ENCODE measurements at regions not wholly inside any gene's neighbourhood (a gene's known extent, or its start where the extent isn't known, plus 50 kb on each side); places are given as distances from the start of the nearest gene placed in this dataset.
"Not testable (repeated sequence)": the region's sequence is repeated elsewhere in the genome, so short reads cannot be mapped to it uniquely, and the experiment has no call there.

- no peak overlapping the region for H3K4me3 ChIP-seq
- no peak for DNase-seq (ENCODE audit: low spot score)
- H3K4me1 ChIP-seq (replicated peaks), result no peaks in the 10 kb centered on the region
- TF ChIP-seq POLR2A (IDR thresholded peaks at IDR 0.05) (no peak), CTCF (IDR thresholded peaks at IDR 0.05) (no peak), POLR2AphosphoS5 (IDR thresholded peaks at IDR 0.05) (peak; percentile 28)
- H3K27me3 ChIP-seq (replicated peaks; ENCODE audit: insufficient read depth), result no peaks in the 10 kb centered on the region
- no peaks in the 10 kb centered on the region for H3K36me3 ChIP-seq
- no peaks in the 10 kb centered on the region for H3K9me3 ChIP-seq
- intact Hi-C loops (cut with DNase I), result no loop called here
- no peak overlapping the region for H3K27ac ChIP-seq
- 83% methylated on average over 3 of the region's 3 CpGs for WGBS
These were observed 226.3 kb downstream of the DLEU7 start for GRCh38 chr13:50617134-50617721.

DNA sequence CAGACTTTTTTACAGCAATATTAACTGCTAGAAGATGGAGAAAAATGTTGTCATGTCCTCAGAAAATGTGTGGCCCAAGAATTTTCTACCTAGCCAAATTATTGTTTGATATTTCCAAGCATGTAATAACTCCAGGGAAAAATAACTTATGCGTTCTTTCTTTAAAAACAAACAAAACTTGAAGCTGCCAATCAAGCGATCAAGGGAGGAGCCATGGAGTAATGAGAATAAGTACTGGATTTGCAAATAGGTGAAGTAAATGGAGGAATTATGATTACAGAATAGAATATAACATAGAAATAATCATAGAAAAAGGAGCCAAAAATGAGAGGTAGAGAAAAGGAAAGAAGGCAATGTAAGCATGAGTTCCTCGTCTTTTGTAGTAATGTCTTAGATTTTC lies 225.3 kb downstream of the DLEU7 start:
- Histone ChIP-seq H3K36me3 (no peaks in the 10 kb centered on the region), H3K4me1 (replicated peaks) (no peaks in the 10 kb centered on the region), H3K9me3 (no peaks in the 10 kb centered on the region), H3K27ac (no peak overlapping the region), H3K27me3 (replicated peaks; ENCODE audit: insufficient read depth) (no peaks in the 10 kb centered on the region), H3K4me3 (no peak overlapping the region)
- TF ChIP-seq CTCF (IDR thresholded peaks at IDR 0.05) (no peak), POLR2A (IDR thresholded peaks at IDR 0.05) (no peak), POLR2AphosphoS5 (IDR thresholded peaks at IDR 0.05) (no peak)
- intact Hi-C loops (cut with DNase I), result no loop called here
- DNase-seq (ENCODE audit: low spot score), result no peak
- WGBS, result 93% methylated on average over 3 of the region's 3 CpGs

DNA sequence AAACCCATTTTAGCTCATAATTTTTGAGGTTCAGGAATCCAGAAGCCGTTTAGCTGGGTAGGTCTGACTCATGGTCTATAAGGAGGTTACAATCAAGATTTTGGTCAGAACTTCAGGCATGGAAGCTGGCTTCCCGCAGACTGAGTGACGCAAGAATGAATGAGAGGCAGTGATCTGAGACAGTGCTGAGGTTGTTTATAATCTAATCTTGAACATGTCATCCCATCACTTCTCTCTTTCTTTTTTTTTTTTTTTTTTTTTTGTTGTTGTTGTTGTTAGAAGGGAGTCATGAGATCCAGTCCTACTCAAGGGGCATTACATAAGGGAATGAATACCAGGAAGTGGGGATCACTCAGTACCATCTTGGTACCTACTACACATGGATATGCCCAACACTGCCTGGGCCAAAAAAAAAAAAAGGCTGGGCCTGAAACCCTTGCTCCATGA lies 217.4 kb downstream of the DLEU7 start:
- Histone ChIP-seq H3K36me3 (no peaks in the 10 kb centered on the region), H3K27me3 (replicated peaks; ENCODE audit: insufficient read depth) (no peaks in the 10 kb centered on the region), H3K9me3 (no peaks in the 10 kb centered on the region), H3K4me3 (no peak overlapping the region), H3K4me1 (replicated peaks) (no peaks in the 10 kb centered on the region), H3K27ac (no peak overlapping the region)
- intact Hi-C loops (cut with DNase I), result no loop called here
- no peak for DNase-seq (ENCODE audit: low spot score)
- WGBS, result 96% methylated on average over 3 of the region's 3 CpGs
- no peak for TF ChIP-seq CTCF (IDR thresholded peaks at IDR 0.05)

DNA sequence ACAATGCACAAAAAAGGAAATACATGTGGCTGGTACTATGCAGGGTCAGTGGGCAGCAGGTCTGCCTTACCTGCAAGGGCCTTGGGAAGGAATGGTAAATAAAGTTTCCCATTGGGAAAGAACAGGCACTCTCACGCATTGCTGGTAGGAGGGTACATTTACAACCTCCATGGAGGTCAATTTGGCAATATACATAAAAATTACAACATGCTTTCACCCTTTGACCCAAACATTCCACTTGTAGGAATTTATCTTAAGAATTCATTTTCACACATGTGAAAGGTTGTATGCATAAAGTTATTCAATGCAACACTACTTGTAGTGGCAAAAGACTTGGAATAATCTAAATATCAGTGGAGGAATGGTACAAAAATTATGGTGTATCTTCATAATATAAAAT lies 216.4 kb downstream of the DLEU7 start:
- no peaks in the 10 kb centered on the region for H3K36me3 ChIP-seq
- intact Hi-C loops (cut with DNase I), result no loop called here
- 100% methylated on average over 1 of the region's 1 CpG for WGBS
- no peaks in the 10 kb centered on the region for H3K9me3 ChIP-seq
- no peaks in the 10 kb centered on the region for H3K27me3 ChIP-seq (replicated peaks; ENCODE audit: insufficient read depth)
- no peak for DNase-seq (ENCODE audit: low spot score)
- TF ChIP-seq POLR2AphosphoS5 (IDR thresholded peaks at IDR 0.05) (no peak), CTCF (IDR thresholded peaks at IDR 0.05) (no peak), POLR2A (IDR thresholded peaks at IDR 0.05) (no peak)
- H3K27ac ChIP-seq, result no peak overlapping the region
- H3K4me3 ChIP-seq, result no peak overlapping the region
- no peaks in the 10 kb centered on the region for H3K4me1 ChIP-seq (replicated peaks)

GRCh38 chr13:50628512-50628911 lies 215.0 kb downstream of the DLEU7 start:
- DNase-seq (ENCODE audit: low spot score); H3K4me1 ChIP-seq (replicated peaks); H3K27ac ChIP-seq; H3K27me3 ChIP-seq (replicated peaks; ENCODE audit: insufficient read depth); H3K4me3 ChIP-seq; H3K9me3 ChIP-seq; H3K36me3 ChIP-seq; intact Hi-C loops (cut with DNase I): not testable (repeated sequence)
- 97% methylated on average over 3 of the region's 3 CpGs for WGBS

Measured in prostate gland (tissue), 2 donors.